ENCODE measurements at regions not wholly inside any gene's neighbourhood (a gene's known extent, or its start where the extent isn't known, plus 50 kb on each side); places are given as distances from the start of the nearest gene placed in this dataset.

DNA sequence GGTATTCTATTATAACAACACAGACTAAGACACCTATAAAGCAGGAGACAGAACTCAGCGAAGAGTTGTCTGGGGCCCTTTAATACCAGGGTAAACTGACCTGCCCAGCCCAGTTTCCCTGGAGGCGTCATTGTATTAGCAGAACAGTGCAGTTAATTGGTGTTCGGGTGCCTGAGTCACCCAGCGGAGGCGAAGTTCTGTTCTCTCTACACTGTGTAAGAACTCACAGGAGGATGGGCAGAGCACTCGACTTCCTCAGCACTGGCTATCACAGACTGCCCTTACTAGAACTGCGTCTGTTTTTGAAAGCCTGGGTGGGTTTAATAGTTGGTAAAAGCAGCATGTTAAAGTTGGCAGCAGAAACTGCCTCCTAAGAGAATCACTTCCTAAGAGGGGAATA is 106.5 kb upstream of the ATP8B1 start:
- Mint-ChIP-seq H3K27me3 (ENCODE audit: low read depth) (peaks cover 44% of the 10 kb centered on the region), H3K36me3 (no peaks in the 10 kb centered on the region), H3K9me3 (no peaks in the 10 kb centered on the region), H3K27ac (no peak overlapping the region), H3K4me3 (no peak overlapping the region), H3K4me1 (peaks cover 7% of the 10 kb centered on the region)
- TF ChIP-seq, protein P1, sequence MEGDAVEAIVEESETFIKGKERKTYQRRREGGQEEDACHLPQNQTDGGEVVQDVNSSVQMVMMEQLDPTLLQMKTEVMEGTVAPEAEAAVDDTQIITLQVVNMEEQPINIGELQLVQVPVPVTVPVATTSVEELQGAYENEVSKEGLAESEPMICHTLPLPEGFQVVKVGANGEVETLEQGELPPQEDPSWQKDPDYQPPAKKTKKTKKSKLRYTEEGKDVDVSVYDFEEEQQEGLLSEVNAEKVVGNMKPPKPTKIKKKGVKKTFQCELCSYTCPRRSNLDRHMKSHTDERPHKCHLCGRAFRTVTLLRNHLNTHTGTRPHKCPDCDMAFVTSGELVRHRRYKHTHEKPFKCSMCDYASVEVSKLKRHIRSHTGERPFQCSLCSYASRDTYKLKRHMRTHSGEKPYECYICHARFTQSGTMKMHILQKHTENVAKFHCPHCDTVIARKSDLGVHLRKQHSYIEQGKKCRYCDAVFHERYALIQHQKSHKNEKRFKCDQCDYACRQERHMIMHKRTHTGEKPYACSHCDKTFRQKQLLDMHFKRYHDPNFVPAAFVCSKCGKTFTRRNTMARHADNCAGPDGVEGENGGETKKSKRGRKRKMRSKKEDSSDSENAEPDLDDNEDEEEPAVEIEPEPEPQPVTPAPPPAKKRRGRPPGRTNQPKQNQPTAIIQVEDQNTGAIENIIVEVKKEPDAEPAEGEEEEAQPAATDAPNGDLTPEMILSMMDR (IDR thresholded peaks at IDR 0.05; ENCODE audit: unreplicated experiment) = no peak
- no peak for DNase-seq (ENCODE audit: low spot score in 2 of 2, unreplicated experiment in 2 of 2)

DNA sequence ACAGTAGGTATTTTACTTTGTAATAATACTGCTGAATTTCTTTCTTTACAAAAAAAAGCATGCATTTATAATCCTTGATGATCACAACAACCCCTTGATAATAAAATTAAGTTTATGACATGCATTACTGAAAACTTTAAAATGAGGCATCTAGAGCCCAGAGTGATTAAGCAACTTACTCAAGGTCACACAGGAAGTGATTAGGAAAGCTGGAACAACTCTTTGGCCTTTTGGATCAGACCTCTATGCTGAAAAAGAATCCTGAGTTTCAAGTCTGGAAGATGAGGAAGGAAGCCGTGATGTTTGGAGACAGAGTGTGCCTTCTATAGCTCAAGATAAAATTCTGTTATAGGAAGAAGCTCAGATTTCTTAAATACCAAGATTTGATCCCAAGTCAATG is 105.0 kb upstream of the ATP8B1 start:
- H3K4me3 Mint-ChIP-seq = no peak overlapping the region
- no peak overlapping the region for H3K27ac Mint-ChIP-seq
- TF ChIP-seq, protein P1 (IDR thresholded peaks at IDR 0.05; ENCODE audit: unreplicated experiment) = no peak
- no peaks in the 10 kb centered on the region for H3K9me3 Mint-ChIP-seq
- peaks cover 42% of the 10 kb centered on the region for H3K27me3 Mint-ChIP-seq (ENCODE audit: low read depth)
- H3K36me3 Mint-ChIP-seq = no peaks in the 10 kb centered on the region
- no peak for DNase-seq (ENCODE audit: low spot score in 2 of 2, unreplicated experiment in 2 of 2)
- H3K4me1 Mint-ChIP-seq = no peaks in the 10 kb centered on the region

DNA sequence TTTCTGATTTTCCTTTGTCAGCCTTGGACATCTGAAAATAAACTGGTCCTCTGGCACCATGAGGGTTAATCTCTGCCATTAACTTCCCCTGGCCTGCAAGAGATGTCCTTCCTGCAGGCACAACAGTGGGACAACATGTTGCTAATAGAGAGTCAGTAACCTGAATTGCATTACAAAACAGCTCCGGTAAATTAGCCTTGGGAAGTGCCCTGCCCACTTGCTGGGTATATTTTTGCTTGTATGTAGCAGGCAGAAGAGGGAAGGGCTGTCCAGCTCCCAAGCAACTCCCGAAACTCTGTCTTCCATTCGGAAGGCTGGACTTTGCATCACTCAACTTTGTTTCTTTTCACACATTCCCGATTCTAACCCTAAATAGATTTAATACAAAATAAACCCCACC is 104.4 kb upstream of the ATP8B1 start:
- TF ChIP-seq, protein P1 (IDR thresholded peaks at IDR 0.05; ENCODE audit: unreplicated experiment) = no peak
- Mint-ChIP-seq H3K36me3 (no peaks in the 10 kb centered on the region), H3K4me1 (no peaks in the 10 kb centered on the region), H3K27ac (no peak overlapping the region), H3K27me3 (ENCODE audit: low read depth) (peaks cover 45% of the 10 kb centered on the region), H3K9me3 (no peaks in the 10 kb centered on the region), H3K4me3 (no peak overlapping the region)
- no peak for DNase-seq (ENCODE audit: low spot score in 2 of 2, unreplicated experiment in 2 of 2)

DNA sequence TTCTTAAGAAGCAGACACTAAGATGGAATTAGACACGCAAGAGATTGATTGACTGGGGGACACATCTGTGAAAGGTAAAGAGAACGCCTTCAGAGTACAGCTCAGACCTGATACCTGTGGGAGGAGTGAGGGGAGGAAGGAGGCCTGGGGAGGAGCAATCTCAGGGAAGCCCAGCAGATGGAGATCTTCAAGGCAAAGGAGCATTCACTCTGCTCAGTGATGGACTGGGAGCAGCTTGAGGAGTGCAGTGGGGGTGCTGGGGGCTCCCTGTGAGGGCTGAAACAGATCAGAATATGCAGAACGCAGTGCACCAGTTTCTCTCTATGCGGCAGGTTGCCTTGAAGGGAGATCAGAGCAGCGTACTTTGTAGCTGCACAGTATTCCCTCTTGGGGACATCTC is 103.7 kb upstream of the ATP8B1 start:
- DNase-seq (ENCODE audit: low spot score in 2 of 2, unreplicated experiment in 2 of 2) = no peak
- Mint-ChIP-seq H3K27me3 (ENCODE audit: low read depth) (peaks cover 47% of the 10 kb centered on the region), H3K9me3 (no peaks in the 10 kb centered on the region), H3K4me3 (no peak overlapping the region), H3K27ac (no peak overlapping the region), H3K36me3 (no peaks in the 10 kb centered on the region), H3K4me1 (no peaks in the 10 kb centered on the region)
- TF ChIP-seq, protein P1 (IDR thresholded peaks at IDR 0.05; ENCODE audit: unreplicated experiment) = no peak

DNA sequence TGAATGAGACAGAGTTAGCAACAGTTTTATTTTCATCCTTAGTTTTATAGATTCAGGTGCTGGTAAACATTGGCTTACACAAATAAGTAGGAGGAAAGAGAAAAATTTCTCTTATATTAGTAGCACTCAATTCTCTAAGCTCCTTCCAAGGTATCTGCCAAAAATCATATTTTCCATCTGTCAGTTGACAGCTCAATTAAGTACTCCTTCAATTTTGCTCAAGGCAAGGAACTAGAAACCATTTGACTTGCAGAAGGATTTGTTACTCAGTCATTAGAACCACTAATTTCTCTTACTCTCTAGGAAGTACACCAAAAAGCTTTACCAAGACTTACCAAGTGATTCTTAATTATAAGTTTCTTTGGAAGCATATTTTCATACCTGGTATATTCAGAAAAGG is 101.4 kb upstream of the ATP8B1 start:
- DNase-seq (ENCODE audit: low spot score in 2 of 2, unreplicated experiment in 2 of 2) = no peak
- H3K27ac Mint-ChIP-seq = no peak overlapping the region
- TF ChIP-seq, protein P1 (IDR thresholded peaks at IDR 0.05; ENCODE audit: unreplicated experiment) = no peak
- H3K9me3 Mint-ChIP-seq = peaks cover 5% of the 10 kb centered on the region
- H3K4me1 Mint-ChIP-seq = no peaks in the 10 kb centered on the region
- H3K4me3 Mint-ChIP-seq = no peak overlapping the region
- no peaks in the 10 kb centered on the region for H3K36me3 Mint-ChIP-seq
- H3K27me3 Mint-ChIP-seq (ENCODE audit: low read depth) = peaks cover 38% of the 10 kb centered on the region

DNA sequence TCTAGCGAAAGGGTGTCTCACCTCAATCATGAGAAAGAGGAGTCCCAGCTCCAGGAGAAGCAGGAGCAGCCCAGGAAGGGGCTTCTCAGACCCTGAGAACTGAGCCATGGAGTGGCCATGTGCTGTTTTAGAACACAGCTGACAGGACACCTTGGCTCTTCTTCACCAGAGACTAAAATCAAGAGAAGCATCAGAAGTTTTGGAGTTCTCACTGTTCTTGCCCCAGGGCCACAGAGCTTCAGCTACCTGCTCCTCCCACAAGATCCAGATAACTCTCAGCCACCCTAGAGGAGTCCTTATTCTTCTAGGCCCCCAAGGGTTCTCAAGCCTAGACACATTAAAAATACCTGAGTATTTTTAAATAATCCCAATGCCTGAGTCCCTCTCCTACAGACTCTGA is 99.6 kb upstream of the ATP8B1 start:
- Mint-ChIP-seq H3K27me3 (ENCODE audit: low read depth) (peaks cover 22% of the 10 kb centered on the region), H3K27ac (no peak overlapping the region), H3K36me3 (no peaks in the 10 kb centered on the region), H3K9me3 (peaks cover 5% of the 10 kb centered on the region), H3K4me3 (no peak overlapping the region), H3K4me1 (no peaks in the 10 kb centered on the region)
- TF ChIP-seq, protein P1 (IDR thresholded peaks at IDR 0.05; ENCODE audit: unreplicated experiment) = no peak
- no peak for DNase-seq (ENCODE audit: low spot score in 2 of 2, unreplicated experiment in 2 of 2)
